SK-N-SH treated with all-trans-retinoic acid at 6 μM for 48 hours (cell line): ENCODE measurements at regions not wholly inside any gene's neighbourhood (a gene's known extent, or its start where the extent isn't known, plus 50 kb on each side); places are given as distances from the start of the nearest gene placed in this dataset.

ENCODE experiments used
- ATAC-seq: fragments of 200-7000 bp; cut with Tn5 transposase; 3 replicates; pipeline ENCODE4 v1.9.1; 2020; ENCODE audit warnings: mild to moderate bottlenecking, moderate library complexity
- ARNTL ChIP-seq: fragments of 450-650 bp; formaldehyde crosslinking; IDR thresholded peaks from 2 replicates; pipeline ENCODE4 v1.5.0; 2020; ENCODE audit warnings: low read depth, mild to moderate bottlenecking, moderate library complexity, borderline replicate concordance
- BACH2 ChIP-seq: fragments of 250-450 bp; sonication (Bioruptor Pico); IDR thresholded peaks from 2 replicates; pipeline ENCODE4 v1.9.0; 2021; ENCODE audit warnings: mild to moderate bottlenecking, borderline replicate concordance
- CSDC2 ChIP-seq: fragments of 250-450 bp; sonication (Bioruptor Pico); IDR thresholded peaks from 2 replicates; pipeline ENCODE4 v1.5.0; 2020; ENCODE audit warnings: mild to moderate bottlenecking, moderate library complexity
- ESRRG ChIP-seq: fragments of 250-450 bp; sonication (Bioruptor Pico); IDR thresholded peaks from 2 replicates; pipeline ENCODE4 v1.6.1; 2021; ENCODE audit warnings: mild to moderate bottlenecking
- GLIS3 ChIP-seq: fragments of 250-450 bp; sonication (Bioruptor Pico); IDR thresholded peaks from 2 replicates; pipeline ENCODE4 v1.5.0; 2020; ENCODE audit warnings: mild to moderate bottlenecking, moderate library complexity
- ISL1 ChIP-seq: fragments of 250-450 bp; sonication (Bioruptor Pico); IDR thresholded peaks from 2 replicates; pipeline ENCODE4 v2.1.2; 2022; ENCODE audit warnings: mild to moderate bottlenecking, moderate library complexity
- OSR1 ChIP-seq: fragments of 250-450 bp; sonication (Bioruptor Pico); IDR thresholded peaks from 2 replicates; pipeline ENCODE4 v1.8.0; 2022; ENCODE audit warnings: moderate library complexity, mild to moderate bottlenecking, inconsistent platforms
- POU6F1 ChIP-seq: fragments of 250-450 bp; sonication (Bioruptor Pico); IDR thresholded peaks from 2 replicates; pipeline ENCODE4 v1.8.0; 2021; ENCODE audit warnings: low read depth, mild to moderate bottlenecking, moderate library complexity, borderline replicate concordance
- PPARA ChIP-seq: fragments of 250-450 bp; sonication (Bioruptor Pico); IDR thresholded peaks from 2 replicates; pipeline ENCODE4 v1.5.0; 2020; ENCODE audit warnings: mild to moderate bottlenecking, borderline replicate concordance
- RARB ChIP-seq: fragments of 250-450 bp; sonication (Bioruptor Pico); IDR thresholded peaks from 2 replicates; pipeline ENCODE4 v1.8.0; 2021; ENCODE audit warnings: mild to moderate bottlenecking, moderate library complexity
- SNAI2 ChIP-seq: fragments of 250-450 bp; sonication (Bioruptor Pico); IDR thresholded peaks from 2 replicates; pipeline ENCODE4 v1.5.0; 2020; ENCODE audit warnings: mild to moderate bottlenecking, moderate library complexity
- TCF4 ChIP-seq: fragments of 250-450 bp; sonication (Bioruptor Pico); IDR thresholded peaks from 2 replicates; pipeline ENCODE4 v1.8.0; 2021; ENCODE audit warnings: mild to moderate bottlenecking, moderate library complexity, borderline replicate concordance
- TOX ChIP-seq: fragments of 250-450 bp; sonication (Bioruptor Pico); IDR thresholded peaks from 2 replicates; pipeline ENCODE4 v1.8.0; 2021; ENCODE audit warnings: mild to moderate bottlenecking, moderate library complexity, borderline replicate concordance
- TSHZ2 ChIP-seq: fragments of 250-450 bp; sonication (Bioruptor Pico); IDR thresholded peaks from 2 replicates; pipeline ENCODE4 v1.5.0; 2020; ENCODE audit warnings: mild to moderate bottlenecking, moderate library complexity
- ZC3H10 ChIP-seq: fragments of 250-450 bp; sonication (Bioruptor Pico); IDR thresholded peaks from 2 replicates; pipeline ENCODE4 v1.5.1; 2021; ENCODE audit warnings: mild to moderate bottlenecking, moderate library complexity
- ZFP3 ChIP-seq: fragments of 250-450 bp; sonication (Bioruptor Pico); IDR thresholded peaks from 2 replicates; pipeline ENCODE4 v1.5.0; 2020; ENCODE audit warnings: mild to moderate bottlenecking, moderate library complexity
- ZFP30 ChIP-seq: fragments of 450-650 bp; formaldehyde crosslinking; IDR thresholded peaks from 2 replicates; pipeline ENCODE4 v1.5.0; 2022; ENCODE audit warnings: mild to moderate bottlenecking, moderate library complexity
- ZNF565 ChIP-seq: fragments of 450-650 bp; formaldehyde crosslinking; conservative IDR thresholded peaks from 2 replicates; pipeline ENCODE4 v1.5.0; 2020; ENCODE audit warnings: low read depth, mild to moderate bottlenecking, moderate library complexity
- ZNF70 ChIP-seq: fragments of 450-650 bp; formaldehyde crosslinking; IDR thresholded peaks from 2 replicates; pipeline ENCODE4 v1.5.0; 2020; ENCODE audit warnings: mild to moderate bottlenecking, moderate library complexity
- ZNF8 ChIP-seq: fragments of 450-650 bp; formaldehyde crosslinking; IDR thresholded peaks from 2 replicates; pipeline ENCODE4 v1.5.0; 2020; ENCODE audit warnings: mild to moderate bottlenecking, moderate library complexity
- TF ChIP-seq, protein P1 (sequence below): fragments of 250-450 bp; sonication (Bioruptor Pico); IDR thresholded peaks from 2 replicates; pipeline ENCODE4 v1.8.0; 2020; ENCODE audit warnings: mild to moderate bottlenecking, moderate library complexity, borderline replicate concordance
- TF ChIP-seq, protein P2 (sequence below): fragments of 250-450 bp; sonication (Bioruptor Pico); IDR thresholded peaks from 2 replicates; pipeline ENCODE4 v1.5.1; 2021; ENCODE audit warnings: mild to moderate bottlenecking, moderate library complexity

DNA sequence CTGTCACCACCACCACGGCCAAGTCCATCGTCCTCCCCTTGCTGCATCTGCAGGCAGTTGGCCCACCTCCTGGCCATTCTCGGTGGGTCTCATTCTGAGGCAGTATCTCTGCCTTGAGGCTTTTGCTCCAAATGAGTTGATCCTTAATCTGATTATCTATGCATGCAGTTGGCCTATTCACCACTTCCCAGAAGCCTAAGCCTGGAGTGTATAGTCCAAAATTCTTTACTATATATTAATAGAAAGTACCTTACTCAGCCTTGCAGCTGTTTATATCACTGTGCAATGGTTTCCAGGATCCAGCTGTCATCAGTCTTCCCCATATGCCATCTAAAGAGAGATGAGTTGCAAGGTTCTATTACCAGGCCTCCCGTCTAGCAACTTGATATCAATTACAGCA, 292.4 kb downstream of the SS18 start:
- ATAC-seq: no peak
- TF ChIP-seq POU6F1 (CRISPR knock-in tag) (no peak), GLIS3 (no peak), ZNF565 (CRISPR knock-in tag) (no peak), BACH2 (no peak), ZFP30 (CRISPR knock-in tag) (no peak), RARB (CRISPR knock-in tag) (no peak), OSR1 (CRISPR knock-in tag) (no peak), PPARA (no peak), ZC3H10 (CRISPR knock-in tag) (no peak), ISL1 (CRISPR knock-in tag) (no peak), ZFP3 (no peak), TOX (CRISPR knock-in tag) (no peak), ARNTL (no peak), ESRRG (CRISPR knock-in tag) (no peak), SNAI2 (CRISPR knock-in tag) (no peak), ZNF70 (CRISPR knock-in tag) (no peak), TSHZ2 (CRISPR knock-in tag) (no peak)
- TF ChIP-seq, protein P1, sequence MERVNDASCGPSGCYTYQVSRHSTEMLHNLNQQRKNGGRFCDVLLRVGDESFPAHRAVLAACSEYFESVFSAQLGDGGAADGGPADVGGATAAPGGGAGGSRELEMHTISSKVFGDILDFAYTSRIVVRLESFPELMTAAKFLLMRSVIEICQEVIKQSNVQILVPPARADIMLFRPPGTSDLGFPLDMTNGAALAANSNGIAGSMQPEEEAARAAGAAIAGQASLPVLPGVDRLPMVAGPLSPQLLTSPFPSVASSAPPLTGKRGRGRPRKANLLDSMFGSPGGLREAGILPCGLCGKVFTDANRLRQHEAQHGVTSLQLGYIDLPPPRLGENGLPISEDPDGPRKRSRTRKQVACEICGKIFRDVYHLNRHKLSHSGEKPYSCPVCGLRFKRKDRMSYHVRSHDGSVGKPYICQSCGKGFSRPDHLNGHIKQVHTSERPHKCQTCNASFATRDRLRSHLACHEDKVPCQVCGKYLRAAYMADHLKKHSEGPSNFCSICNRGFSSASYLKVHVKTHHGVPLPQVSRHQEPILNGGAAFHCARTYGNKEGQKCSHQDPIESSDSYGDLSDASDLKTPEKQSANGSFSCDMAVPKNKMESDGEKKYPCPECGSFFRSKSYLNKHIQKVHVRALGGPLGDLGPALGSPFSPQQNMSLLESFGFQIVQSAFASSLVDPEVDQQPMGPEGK (CRISPR knock-in tag): no peak
- TF ChIP-seq, protein P2, sequence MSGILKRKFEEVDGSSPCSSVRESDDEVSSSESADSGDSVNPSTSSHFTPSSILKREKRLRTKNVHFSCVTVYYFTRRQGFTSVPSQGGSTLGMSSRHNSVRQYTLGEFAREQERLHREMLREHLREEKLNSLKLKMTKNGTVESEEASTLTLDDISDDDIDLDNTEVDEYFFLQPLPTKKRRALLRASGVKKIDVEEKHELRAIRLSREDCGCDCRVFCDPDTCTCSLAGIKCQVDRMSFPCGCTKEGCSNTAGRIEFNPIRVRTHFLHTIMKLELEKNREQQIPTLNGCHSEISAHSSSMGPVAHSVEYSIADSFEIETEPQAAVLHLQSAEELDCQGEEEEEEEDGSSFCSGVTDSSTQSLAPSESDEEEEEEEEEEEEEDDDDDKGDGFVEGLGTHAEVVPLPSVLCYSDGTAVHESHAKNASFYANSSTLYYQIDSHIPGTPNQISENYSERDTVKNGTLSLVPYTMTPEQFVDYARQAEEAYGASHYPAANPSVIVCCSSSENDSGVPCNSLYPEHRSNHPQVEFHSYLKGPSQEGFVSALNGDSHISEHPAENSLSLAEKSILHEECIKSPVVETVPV (CRISPR knock-in tag): no peak

GRCh38 chr18:25795213-25795612, 295.2 kb downstream of the SS18 start:
- TF ChIP-seq ZNF8 (CRISPR knock-in tag): no peak
- TF ChIP-seq ARNTL: no peak
- no peak for TF ChIP-seq BACH2

DNA sequence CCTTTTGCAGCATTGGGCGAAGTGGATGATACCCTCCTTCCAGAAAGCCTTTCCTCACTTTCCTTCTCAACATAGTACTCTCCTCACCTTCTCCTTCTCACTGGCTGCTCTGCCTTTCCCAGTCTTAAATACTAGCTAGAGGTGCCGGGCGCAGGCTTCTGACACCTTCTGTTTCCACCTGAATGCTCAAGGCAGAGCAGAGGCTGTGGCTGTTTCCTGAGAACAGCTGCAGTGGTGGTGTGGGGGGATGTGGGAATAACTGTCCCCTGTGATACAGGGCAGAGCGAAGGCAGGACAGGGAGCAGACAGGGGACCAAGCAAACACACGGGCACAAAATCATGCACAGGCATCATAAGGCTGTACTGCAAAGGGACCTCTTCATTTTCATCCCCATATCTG, 303.1 kb downstream of the SS18 start:
- no peak for TF ChIP-seq POU6F1 (CRISPR knock-in tag)
- TF ChIP-seq ZFP3: no peak
- TF ChIP-seq ZNF565 (CRISPR knock-in tag): no peak
- TF ChIP-seq PPARA: no peak
- TF ChIP-seq SNAI2 (CRISPR knock-in tag): no peak
- no peak for TF ChIP-seq TOX (CRISPR knock-in tag)
- no peak for TF ChIP-seq RARB (CRISPR knock-in tag)
- TF ChIP-seq CSDC2: no peak
- TF ChIP-seq, protein P1 (CRISPR knock-in tag): no peak
- TF ChIP-seq TCF4 (CRISPR knock-in tag): no peak
- TF ChIP-seq ISL1 (CRISPR knock-in tag): no peak
- TF ChIP-seq ZNF70 (CRISPR knock-in tag): no peak
- no peak for TF ChIP-seq BACH2
- no peak for TF ChIP-seq OSR1 (CRISPR knock-in tag)
- no peak for TF ChIP-seq TSHZ2 (CRISPR knock-in tag)
- no peak for TF ChIP-seq ESRRG (CRISPR knock-in tag)
- ATAC-seq: peak; percentile 49

More at GRCh38 chr18:25795213-25795612, 295.2 kb downstream of the SS18 start:
- no peak for ATAC-seq
